Activated CD4-positive, alpha-beta T cell treated with anti-CD3 and anti-CD28 coated beads, Interleukin-2, amount 10 ng/mL, durations not matched to agents 24 days and 14 days (primary cell): ENCODE measurements at regions not wholly inside any gene's neighbourhood (a gene's known extent, or its start where the extent isn't known, plus 50 kb on each side); places are given as distances from the start of the nearest gene placed in this dataset.

Experiments
- DNase-seq: peaks from one replicate; pipeline ENCODE4 v3.0.0; 2022
- H3K27ac Mint-ChIP-seq: one replicate; pipeline ENCODE4 v1.8.0; 2022; ENCODE audit warnings: mild to moderate bottlenecking, mixed read lengths
- H3K27me3 Mint-ChIP-seq: one replicate; pipeline ENCODE4 v1.8.0; 2022; ENCODE audit warnings: mixed read lengths
- H3K36me3 Mint-ChIP-seq: one replicate; pipeline ENCODE4 v1.8.0; 2022; ENCODE audit warnings: low read depth, mild to moderate bottlenecking, mixed read lengths
- H3K4me1 Mint-ChIP-seq: one replicate; pipeline ENCODE4 v1.8.0; 2021; ENCODE audit warnings: mixed read lengths
- H3K4me3 Mint-ChIP-seq: one replicate; pipeline ENCODE4 v1.8.0; 2022; ENCODE audit warnings: mild to moderate bottlenecking, moderate library complexity, mixed read lengths
- H3K9me3 Mint-ChIP-seq: one replicate; pipeline ENCODE4 v1.8.0; 2021; ENCODE audit warnings: mixed read lengths
- intact Hi-C: fragments of 100-400 bp; cut with micrococcal nuclease; formaldehyde crosslinking; loops from one replicate; pipeline ENCODE4 v1.15.1; 2023

- Mint-ChIP-seq H3K4me3 (no peak overlapping the region), H3K27me3 (no peaks in the 10 kb centered on the region), H3K9me3 (no peaks in the 10 kb centered on the region), H3K27ac (no peak overlapping the region), H3K36me3 (no peaks in the 10 kb centered on the region), H3K4me1 (no peaks in the 10 kb centered on the region)
- intact Hi-C loops = no loop called here
- no peak for DNase-seq
These were observed 951.6 kb upstream of the TENM3 start for GRCh38 chr4:181291615-181292014.

GRCh38 chr4:181293014-181293413 is 950.2 kb upstream of the TENM3 start:
- Mint-ChIP-seq H3K27ac (no peak overlapping the region), H3K9me3 (no peaks in the 10 kb centered on the region), H3K36me3 (no peaks in the 10 kb centered on the region), H3K27me3 (no peaks in the 10 kb centered on the region), H3K4me1 (no peaks in the 10 kb centered on the region), H3K4me3 (no peak overlapping the region)
- no peak for DNase-seq
- intact Hi-C loops = no loop called here

GRCh38 chr4:181293541-181293940 is 949.7 kb upstream of the TENM3 start:
- no peaks in the 10 kb centered on the region for H3K9me3 Mint-ChIP-seq
- no peaks in the 10 kb centered on the region for H3K27me3 Mint-ChIP-seq
- H3K27ac Mint-ChIP-seq = no peak overlapping the region
- no peak for DNase-seq
- H3K4me3 Mint-ChIP-seq = no peak overlapping the region
- intact Hi-C loops = no loop called here
- no peaks in the 10 kb centered on the region for H3K4me1 Mint-ChIP-seq
- no peaks in the 10 kb centered on the region for H3K36me3 Mint-ChIP-seq

GRCh38 chr4:181294421-181294820 is 948.8 kb upstream of the TENM3 start:
- no peaks in the 10 kb centered on the region for H3K9me3 Mint-ChIP-seq
- intact Hi-C loops = no loop called here
- no peaks in the 10 kb centered on the region for H3K27me3 Mint-ChIP-seq

GRCh38 chr4:181301735-181302710 is 941.2 kb upstream of the TENM3 start:
- no peaks in the 10 kb centered on the region for H3K27me3 Mint-ChIP-seq
- no peaks in the 10 kb centered on the region for H3K9me3 Mint-ChIP-seq
- H3K27ac Mint-ChIP-seq = no peak overlapping the region
- intact Hi-C loops = no loop called here
- H3K4me1 Mint-ChIP-seq = no peaks in the 10 kb centered on the region
- H3K36me3 Mint-ChIP-seq = no peaks in the 10 kb centered on the region
- H3K4me3 Mint-ChIP-seq = no peak overlapping the region
- DNase-seq = peak; percentile 67

More at GRCh38 chr4:181294421-181294820, 948.8 kb upstream of the TENM3 start:
- Mint-ChIP-seq H3K4me3 (no peak overlapping the region), H3K36me3 (no peaks in the 10 kb centered on the region), H3K27ac (no peak overlapping the region), H3K4me1 (no peaks in the 10 kb centered on the region)
- DNase-seq = no peak

- Mint-ChIP-seq H3K27ac (no peak overlapping the region), H3K27me3 (no peaks in the 10 kb centered on the region), H3K36me3 (no peaks in the 10 kb centered on the region), H3K4me1 (no peaks in the 10 kb centered on the region), H3K9me3 (no peaks in the 10 kb centered on the region), H3K4me3 (no peak overlapping the region)
- intact Hi-C loops = no loop called here
- DNase-seq = no peak
These were observed 935.4 kb upstream of the TENM3 start for GRCh38 chr4:181307824-181308223.

- H3K4me3 Mint-ChIP-seq = no peak overlapping the region
- intact Hi-C loops = no loop called here
- no peaks in the 10 kb centered on the region for H3K4me1 Mint-ChIP-seq
- no peaks in the 10 kb centered on the region for H3K36me3 Mint-ChIP-seq
- no peaks in the 10 kb centered on the region for H3K9me3 Mint-ChIP-seq
- H3K27me3 Mint-ChIP-seq = no peaks in the 10 kb centered on the region
- no peak overlapping the region for H3K27ac Mint-ChIP-seq
- DNase-seq = no peak
These were observed 934.5 kb upstream of the TENM3 start for GRCh38 chr4:181308476-181309312.

- Mint-ChIP-seq H3K4me3 (no peak overlapping the region), H3K27ac (no peak overlapping the region), H3K9me3 (no peaks in the 10 kb centered on the region), H3K27me3 (no peaks in the 10 kb centered on the region), H3K4me1 (no peaks in the 10 kb centered on the region), H3K36me3 (no peaks in the 10 kb centered on the region)
- intact Hi-C loops = loop anchor here (10.0 kb wide), 1 partner anchor 647 kb away; no protein-coding TSS in a partner anchor
- no peak for DNase-seq
These were observed 931.1 kb upstream of the TENM3 start for GRCh38 chr4:181312066-181312465.

GRCh38 chr4:181319629-181320028 is 923.6 kb upstream of the TENM3 start:
- Mint-ChIP-seq H3K4me1 (no peaks in the 10 kb centered on the region), H3K36me3 (no peaks in the 10 kb centered on the region), H3K9me3 (no peaks in the 10 kb centered on the region), H3K4me3 (no peak overlapping the region), H3K27ac (no peak overlapping the region), H3K27me3 (no peaks in the 10 kb centered on the region)
- DNase-seq = no peak
- intact Hi-C loops = loop anchor here (10.0 kb wide), 1 partner anchor 655 kb away; no protein-coding TSS in a partner anchor

- Mint-ChIP-seq H3K27ac (no peak overlapping the region), H3K9me3 (no peaks in the 10 kb centered on the region), H3K4me3 (no peak overlapping the region), H3K36me3 (no peaks in the 10 kb centered on the region), H3K27me3 (no peaks in the 10 kb centered on the region), H3K4me1 (no peaks in the 10 kb centered on the region)
- no peak for DNase-seq
- intact Hi-C loops = no loop called here
These were observed 920.1 kb upstream of the TENM3 start for GRCh38 chr4:181323061-181323460.

- DNase-seq = no peak
- no peaks in the 10 kb centered on the region for H3K27me3 Mint-ChIP-seq
- H3K9me3 Mint-ChIP-seq = peaks cover 9% of the 10 kb centered on the region
- intact Hi-C loops = no loop called here
- H3K36me3 Mint-ChIP-seq = no peaks in the 10 kb centered on the region
- H3K27ac Mint-ChIP-seq = no peak overlapping the region
- no peaks in the 10 kb centered on the region for H3K4me1 Mint-ChIP-seq
- H3K4me3 Mint-ChIP-seq = no peak overlapping the region
These were observed 912.5 kb upstream of the TENM3 start for GRCh38 chr4:181330654-181331201.

- no peak for DNase-seq
- Mint-ChIP-seq H3K36me3 (no peaks in the 10 kb centered on the region), H3K4me3 (no peak overlapping the region), H3K9me3 (peaks cover 9% of the 10 kb centered on the region), H3K4me1 (no peaks in the 10 kb centered on the region), H3K27me3 (no peaks in the 10 kb centered on the region), H3K27ac (no peak overlapping the region)
- intact Hi-C loops = no loop called here
These were observed 912.0 kb upstream of the TENM3 start for GRCh38 chr4:181331214-181331613.

GRCh38 chr4:181345931-181346330 is 897.3 kb upstream of the TENM3 start:
- Mint-ChIP-seq H3K27me3 (no peaks in the 10 kb centered on the region), H3K4me3 (no peak overlapping the region), H3K9me3 (no peaks in the 10 kb centered on the region), H3K36me3 (no peaks in the 10 kb centered on the region), H3K27ac (no peak overlapping the region), H3K4me1 (no peaks in the 10 kb centered on the region)
- intact Hi-C loops = no loop called here
- no peak for DNase-seq
